GM12874 (cell line): ENCODE measurements at regions not wholly inside any gene's neighbourhood (a gene's known extent, or its start where the extent isn't known, plus 50 kb on each side); places are given as distances from the start of the nearest gene placed in this dataset.

Source experiments
- TF ChIP-seq, protein P1 (sequence below): IDR thresholded peaks from 2 replicates; pipeline ENCODE4 v1.5.1; 2011; ENCODE audit warnings: low read depth, mild to moderate bottlenecking, control low read depth, low read length, moderate library complexity; ENCODE audit not compliant: insufficient read depth

DNA sequence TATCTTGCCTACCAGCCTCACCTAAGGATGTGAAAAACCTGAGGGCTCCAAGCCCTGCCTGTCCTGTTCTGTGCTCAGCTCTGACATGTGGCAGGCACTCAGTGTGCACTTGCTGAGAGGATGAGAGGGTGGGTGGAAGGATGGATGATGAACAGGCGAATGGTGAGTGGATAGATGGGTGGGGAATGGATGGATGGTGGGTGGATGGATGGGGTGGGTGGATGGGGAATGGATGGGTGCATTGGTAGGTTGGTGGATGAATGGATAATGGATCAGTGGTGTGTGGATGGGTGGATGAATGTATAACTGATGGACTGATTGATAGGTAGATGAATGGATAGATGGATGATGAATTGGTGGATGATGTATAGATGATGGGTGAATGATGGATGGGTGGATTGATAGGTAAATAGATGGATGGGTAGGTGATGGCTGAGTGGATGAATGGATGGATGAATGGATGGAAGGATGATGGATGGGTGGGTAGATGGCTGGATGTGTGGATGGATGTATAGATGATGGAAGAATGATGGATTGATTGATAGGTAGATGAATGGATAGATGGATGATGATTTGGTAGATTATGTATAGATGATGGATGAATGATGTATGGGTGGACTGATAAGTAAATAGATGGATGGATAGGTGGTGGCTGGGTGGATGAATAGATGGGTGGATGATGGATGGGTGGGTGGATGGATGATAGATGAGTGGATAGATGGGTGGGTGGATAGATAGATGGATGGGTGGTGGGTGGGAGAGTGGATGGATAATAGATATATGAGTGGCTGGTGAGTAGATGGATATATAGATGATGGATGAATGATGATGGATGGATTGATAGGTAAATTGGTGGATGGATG lies 69.3 kb upstream of the NKX1-1 start:
- TF ChIP-seq, protein P1, sequence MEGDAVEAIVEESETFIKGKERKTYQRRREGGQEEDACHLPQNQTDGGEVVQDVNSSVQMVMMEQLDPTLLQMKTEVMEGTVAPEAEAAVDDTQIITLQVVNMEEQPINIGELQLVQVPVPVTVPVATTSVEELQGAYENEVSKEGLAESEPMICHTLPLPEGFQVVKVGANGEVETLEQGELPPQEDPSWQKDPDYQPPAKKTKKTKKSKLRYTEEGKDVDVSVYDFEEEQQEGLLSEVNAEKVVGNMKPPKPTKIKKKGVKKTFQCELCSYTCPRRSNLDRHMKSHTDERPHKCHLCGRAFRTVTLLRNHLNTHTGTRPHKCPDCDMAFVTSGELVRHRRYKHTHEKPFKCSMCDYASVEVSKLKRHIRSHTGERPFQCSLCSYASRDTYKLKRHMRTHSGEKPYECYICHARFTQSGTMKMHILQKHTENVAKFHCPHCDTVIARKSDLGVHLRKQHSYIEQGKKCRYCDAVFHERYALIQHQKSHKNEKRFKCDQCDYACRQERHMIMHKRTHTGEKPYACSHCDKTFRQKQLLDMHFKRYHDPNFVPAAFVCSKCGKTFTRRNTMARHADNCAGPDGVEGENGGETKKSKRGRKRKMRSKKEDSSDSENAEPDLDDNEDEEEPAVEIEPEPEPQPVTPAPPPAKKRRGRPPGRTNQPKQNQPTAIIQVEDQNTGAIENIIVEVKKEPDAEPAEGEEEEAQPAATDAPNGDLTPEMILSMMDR, result no peak

DNA sequence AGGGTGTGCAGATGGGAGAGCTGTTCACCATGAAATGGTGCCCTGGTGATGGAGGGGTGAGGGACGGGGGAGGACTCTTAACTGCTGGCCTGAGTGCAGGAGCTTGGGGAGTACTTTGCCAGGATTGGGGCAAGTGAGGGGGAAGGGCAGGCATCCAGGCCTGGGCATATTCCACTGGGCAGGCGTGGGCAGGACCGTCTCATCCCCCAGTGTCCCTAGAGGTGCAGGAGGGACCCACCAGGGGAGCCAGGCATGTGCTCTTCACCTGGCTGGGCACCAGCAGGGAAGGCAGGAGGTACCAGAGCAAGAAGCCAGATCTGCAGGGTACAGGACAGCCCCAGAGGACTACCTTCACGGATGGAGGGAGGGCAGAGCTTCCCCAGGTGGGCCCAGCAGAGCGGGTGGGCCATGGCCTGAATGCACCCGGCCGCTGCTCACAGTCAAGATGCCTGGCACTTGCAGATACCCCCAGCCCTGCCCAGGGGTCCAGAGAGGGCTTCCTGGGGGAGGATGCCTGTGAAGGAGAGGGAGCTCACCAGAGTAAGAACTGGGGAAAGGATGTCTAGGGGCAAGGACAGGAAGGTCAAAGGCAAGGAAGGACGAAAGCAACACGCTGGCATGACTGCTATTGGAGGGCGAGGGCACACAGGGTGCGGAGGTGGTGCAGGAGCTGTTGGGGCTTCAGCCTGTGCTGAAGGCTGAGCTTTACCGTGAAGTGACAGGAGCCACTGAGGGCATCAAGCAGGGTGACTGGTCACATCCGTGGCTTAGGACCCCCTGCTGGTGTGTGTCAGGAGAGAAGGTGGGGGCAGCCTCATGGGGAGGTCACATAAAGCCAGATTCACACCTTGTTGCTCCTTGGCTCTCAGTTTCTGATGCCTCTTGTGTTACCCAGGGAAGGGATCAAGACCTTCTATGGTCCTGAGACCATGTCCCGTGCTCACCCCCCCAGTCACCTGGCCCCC lies 68.2 kb upstream of the NKX1-1 start:
- TF ChIP-seq, protein P1, result no peak

DNA sequence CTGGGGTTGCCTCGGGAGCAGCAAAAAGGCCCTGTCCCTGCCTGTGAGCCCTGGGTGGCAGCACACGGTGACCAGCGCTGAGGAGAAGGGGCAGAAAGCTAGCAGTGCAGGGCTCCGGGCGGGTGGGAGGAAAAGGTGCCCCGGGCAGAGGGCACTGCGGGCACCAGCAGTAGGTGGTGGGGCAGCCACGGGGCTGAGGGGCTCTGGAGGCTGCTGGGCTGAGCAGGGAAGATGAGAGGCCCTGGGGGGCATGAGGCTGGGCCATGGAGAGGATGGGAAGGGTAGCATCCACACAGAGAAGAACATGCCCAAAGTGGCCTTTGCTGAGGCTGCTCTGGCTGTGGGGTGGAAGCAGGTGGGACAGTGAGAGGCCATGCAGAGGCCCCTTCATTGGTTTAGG lies 67.5 kb upstream of the NKX1-1 start:
- TF ChIP-seq, protein P1, result no peak

DNA sequence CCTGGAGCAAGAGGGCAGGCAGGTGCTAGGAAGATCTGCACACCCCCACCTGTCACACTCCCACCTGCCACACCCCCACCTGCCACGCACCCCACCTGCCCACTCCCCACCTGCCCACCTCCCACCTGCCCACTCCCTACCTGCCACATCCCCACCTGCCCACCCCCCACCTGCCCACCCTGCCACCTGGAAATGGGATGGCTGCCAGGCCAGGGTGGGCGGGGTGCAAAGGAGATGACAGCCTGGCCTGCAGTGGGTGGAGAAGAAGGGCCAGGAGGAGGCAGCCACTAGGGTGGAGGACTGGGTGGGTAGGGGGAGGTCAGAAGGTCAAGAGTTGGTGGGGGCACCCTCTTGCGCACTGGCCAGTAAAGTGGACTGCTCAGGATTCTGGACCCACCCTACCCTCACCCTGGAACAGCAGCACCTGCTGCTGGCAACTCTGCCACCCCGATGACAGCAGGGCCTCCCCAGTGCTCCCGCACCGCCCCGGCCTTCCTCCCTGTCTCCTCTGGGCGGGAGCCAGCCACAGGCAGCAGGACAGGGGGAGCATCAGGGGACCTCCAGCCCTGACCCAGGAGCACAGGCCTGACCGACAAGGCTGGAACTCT lies 66.8 kb upstream of the NKX1-1 start:
- TF ChIP-seq, protein P1, result no peak

DNA sequence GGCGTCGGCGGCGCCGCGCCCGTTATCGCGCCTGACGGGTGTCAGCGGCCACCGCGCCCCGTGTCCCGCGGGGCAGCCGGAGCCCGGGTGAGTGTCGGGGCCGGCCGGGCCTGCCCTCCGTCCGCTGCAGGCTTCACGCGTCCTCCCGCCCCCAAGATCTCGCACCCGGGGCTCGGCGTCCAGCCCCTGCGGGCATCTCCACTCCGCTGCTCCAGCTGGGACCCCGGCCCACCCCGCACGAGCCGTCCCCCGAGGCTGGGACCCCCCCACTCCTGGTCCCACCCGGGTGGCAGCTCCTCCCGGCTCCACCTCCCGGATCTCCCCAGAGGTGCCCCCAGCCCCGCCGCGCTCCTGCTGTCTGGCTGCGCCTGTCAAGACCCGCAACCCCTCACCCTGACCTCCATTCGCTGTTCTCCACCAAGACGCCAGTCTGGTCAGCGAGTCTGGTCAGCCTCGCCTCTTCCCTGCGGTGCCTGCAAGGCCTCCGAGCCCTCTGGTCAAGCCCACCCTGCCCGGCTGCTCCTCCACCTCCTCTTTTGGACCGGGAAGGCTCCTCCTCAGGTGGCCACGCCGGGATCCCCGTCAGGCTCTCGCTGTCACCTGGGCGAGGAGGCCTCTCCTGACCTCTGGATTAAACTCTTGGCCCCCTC lies 66.0 kb upstream of the NKX1-1 start:
- TF ChIP-seq, protein P1, result no peak

DNA sequence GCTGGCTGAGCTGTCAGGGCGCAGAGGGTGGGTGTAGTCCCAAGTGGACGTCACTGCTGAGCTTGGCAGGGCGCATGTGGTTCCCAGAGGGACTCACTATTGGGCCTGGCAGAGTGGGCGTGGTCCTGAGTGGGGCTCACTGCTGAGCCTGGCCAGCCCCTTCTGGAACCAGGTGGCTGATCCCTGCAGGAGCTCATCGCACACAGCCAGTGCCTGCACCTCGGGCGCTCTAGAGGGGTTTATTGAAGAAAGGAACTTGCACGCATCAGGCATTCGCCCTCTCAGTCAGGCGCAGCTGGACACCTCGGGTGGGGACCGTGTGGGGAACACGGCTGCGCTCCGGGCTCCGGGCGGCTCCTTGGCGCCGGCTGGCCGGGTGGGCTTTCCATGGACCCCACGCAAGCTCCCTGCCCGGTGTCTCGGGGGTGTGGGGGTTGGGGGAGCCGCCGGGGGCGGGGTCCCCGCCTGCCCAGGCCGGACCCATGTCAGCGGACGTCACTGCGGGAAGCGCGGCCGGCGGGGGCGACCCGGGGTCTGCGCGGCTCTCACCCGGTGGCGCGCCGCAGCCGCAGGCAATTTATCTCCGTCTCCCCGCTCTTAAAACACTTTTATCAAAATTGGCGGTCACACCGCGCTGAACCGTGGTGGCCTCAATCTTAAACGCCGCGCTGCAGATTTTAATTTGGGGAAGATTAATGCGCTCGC lies 65.4 kb upstream of the NKX1-1 start:
- TF ChIP-seq, protein P1, result no peak
